GM12878 (cell line): ENCODE measurements at regions not wholly inside any gene's neighbourhood (a gene's known extent, or its start where the extent isn't known, plus 50 kb on each side); places are given as distances from the start of the nearest gene placed in this dataset.

Source experiments
- CEBPB ChIP-seq, 2 experiments: fragments of 150-350 bp in 1 of 2; IDR thresholded peaks; 2 replicates each; pipeline ENCODE4 v1.6.1; 2012 to 2014; ENCODE audit warnings: low read depth in 2 of 2, low read length in 2 of 2, borderline replicate concordance in 1 of 2, inconsistent platforms in 1 of 2
- CTCF ChIP-seq, 3 experiments: IDR thresholded peaks in 2 of 3; conservative IDR thresholded peaks in 1 of 3; 2 replicates each; pipeline ENCODE4 v1.5.1; 2011; ENCODE audit warnings: low read depth in 3 of 3, low read length in 3 of 3, mild to moderate bottlenecking in 3 of 3, control low read depth in 2 of 3, moderate library complexity in 2 of 3, inconsistent platforms in 1 of 3, mixed read lengths in 1 of 3; ENCODE audit not compliant: control insufficient read depth in 2 of 3, insufficient read depth in 1 of 3; ENCODE audit errors: extremely low read depth in 1 of 3
- EGR1 ChIP-seq, 2 experiments: IDR thresholded peaks; 1 replicate in 1 of 2; 2 replicates in 1 of 2; pipeline ENCODE4 v1.6.1; 2011 to 2012; ENCODE audit warnings: low read depth in 2 of 2, low read length in 2 of 2, borderline replicate concordance in 1 of 2, mild to moderate bottlenecking in 1 of 2, moderate library complexity in 1 of 2
- EP300 ChIP-seq, 2 experiments: fragments of 150-350 bp in 1 of 2; IDR thresholded peaks; 2 replicates each; pipeline ENCODE4 v1.6.1; 2011 to 2012; ENCODE audit warnings: low read depth in 2 of 2, low read length in 2 of 2, borderline replicate concordance in 1 of 2, improper control_type of control experiment in 1 of 2, inconsistent platforms in 1 of 2; ENCODE audit not compliant: control insufficient read depth in 1 of 2
- FOXK2 ChIP-seq: fragments of 450-650 bp; IDR thresholded peaks from 2 replicates; pipeline ENCODE4 v1.6.1; 2017; ENCODE audit warnings: mild to moderate bottlenecking, moderate library complexity
- JUND ChIP-seq: IDR thresholded peaks from 2 replicates; pipeline ENCODE4 v1.6.1; 2012; ENCODE audit warnings: low read depth, mild to moderate bottlenecking, low read length, improper control_type of control experiment, moderate library complexity
- NFYA ChIP-seq: IDR thresholded peaks from 2 replicates; pipeline ENCODE4 v1.6.1; 2011; ENCODE audit warnings: low read depth, mild to moderate bottlenecking, low read length, improper control_type of control experiment, borderline replicate concordance
- NFYB ChIP-seq: IDR thresholded peaks from 2 replicates; pipeline ENCODE4 v1.6.1; 2011; ENCODE audit warnings: low read depth, mild to moderate bottlenecking, low read length, improper control_type of control experiment, moderate library complexity; ENCODE audit not compliant: insufficient read depth
- PML ChIP-seq: IDR thresholded peaks from 2 replicates; pipeline ENCODE4 v1.6.1; 2012; ENCODE audit warnings: low read length, inconsistent platforms
- SP1 ChIP-seq: IDR thresholded peaks from one replicate; pipeline ENCODE4 v1.6.1; 2011; ENCODE audit warnings: low read depth, low read length
- TAF1 ChIP-seq: IDR thresholded peaks from 2 replicates; pipeline ENCODE4 v1.6.1; 2011; ENCODE audit warnings: mild to moderate bottlenecking, low read depth, low read length, borderline replicate concordance
- TBL1XR1 ChIP-seq: IDR thresholded peaks from 2 replicates; pipeline ENCODE4 v1.6.1; 2012; ENCODE audit warnings: low read depth, low read length, improper control_type of control experiment
- USF2 ChIP-seq: IDR thresholded peaks from 2 replicates; pipeline ENCODE4 v1.6.1; 2011; ENCODE audit warnings: low read depth, low read length, improper control_type of control experiment, borderline replicate concordance
- TF ChIP-seq, protein P1 (sequence below): IDR thresholded peaks from 2 replicates; pipeline ENCODE4 v1.6.1; 2011; ENCODE audit warnings: mild to moderate bottlenecking, low read depth, low read length, moderate library complexity; ENCODE audit not compliant: insufficient replicate concordance

GRCh38 chr1:181142096-181142958, 53.8 kb downstream of the IER5 start:
- TF ChIP-seq NFYA (no peak), SP1 (no peak), USF2 (no peak), FOXK2 (no peak), CTCF (IDR thresholded peaks at IDR 0.05 in 2 of 3, conservative IDR thresholded peaks at IDR 0.05 in 1 of 3; ENCODE audit: control insufficient read depth in 2 of 3, extremely low read depth in 1 of 3, insufficient read depth in 1 of 3, low read depth in 3 of 3, low read length in 3 of 3) (peak; percentile 94 to 98 (median 98); a peak in 5 of 6 replicates), NFYB (no peak), EP300 (IDR thresholded peaks at IDR 0.05; ENCODE audit: borderline replicate concordance in 1 of 2, control insufficient read depth in 1 of 2, low read depth in 2 of 2, low read length in 2 of 2) (no peak), PML (no peak), CEBPB (IDR thresholded peaks at IDR 0.05; ENCODE audit: borderline replicate concordance in 1 of 2, low read depth in 2 of 2, low read length in 2 of 2) (no peak), JUND (no peak), TAF1 (no peak), TBL1XR1 (no peak), EGR1 (IDR thresholded peaks at IDR 0.05; ENCODE audit: borderline replicate concordance in 1 of 2, low read depth in 2 of 2, low read length in 2 of 2) (no peak)
- TF ChIP-seq, protein P1, sequence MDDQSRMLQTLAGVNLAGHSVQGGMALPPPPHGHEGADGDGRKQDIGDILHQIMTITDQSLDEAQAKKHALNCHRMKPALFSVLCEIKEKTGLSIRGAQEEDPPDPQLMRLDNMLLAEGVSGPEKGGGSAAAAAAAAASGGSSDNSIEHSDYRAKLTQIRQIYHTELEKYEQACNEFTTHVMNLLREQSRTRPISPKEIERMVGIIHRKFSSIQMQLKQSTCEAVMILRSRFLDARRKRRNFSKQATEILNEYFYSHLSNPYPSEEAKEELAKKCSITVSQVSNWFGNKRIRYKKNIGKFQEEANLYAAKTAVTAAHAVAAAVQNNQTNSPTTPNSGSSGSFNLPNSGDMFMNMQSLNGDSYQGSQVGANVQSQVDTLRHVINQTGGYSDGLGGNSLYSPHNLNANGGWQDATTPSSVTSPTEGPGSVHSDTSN: no peak
